H1 (cell line): ENCODE measurements at regions not wholly inside any gene's neighbourhood (a gene's known extent, or its start where the extent isn't known, plus 50 kb on each side); places are given as distances from the start of the nearest gene placed in this dataset.

Source experiments
- CTCF ChIA-PET: fragments of 300-600 bp; sonication (Branson Sonifier 250); formaldehyde crosslinking; loops from one replicate; lab custom pipeline; 2021; ENCODE audit not compliant: partially characterized antibody; lab: Charles Lee
- POLR2A ChIA-PET: fragments of 300-600 bp; sonication (Branson Sonifier 250); formaldehyde crosslinking; loops from one replicate; lab custom pipeline; 2021; ENCODE audit warnings: inconsistent platforms; ENCODE audit not compliant: partially characterized antibody; lab: Charles Lee
- DNase-seq, 2 experiments: peaks; one replicate each; pipeline versions ENCODE4 v3.0.0 to v3.0.0-alpha.2; 2010 to 2022; ENCODE audit warnings: low spot score in 2 of 2, low read depth in 1 of 2, mixed read lengths in 1 of 2
- FAIRE-seq: peaks from 2 replicates; lab custom pipeline; 2011; peaks lifted over from hg19 to GRCh38; lab: Jason Lieb, UNC
- H2AFZ ChIP-seq: 2 replicates; pipeline ENCODE4 v1.8.1; 2012; ENCODE audit warnings: low read length, inconsistent platforms
- H2AK5ac ChIP-seq: 2 replicates; pipeline ENCODE4 v1.6.1; 2013; ENCODE audit warnings: low read depth, low read length
- H2BK120ac ChIP-seq: replicated peaks from 2 replicates; pipeline ENCODE3; 2013; ENCODE audit warnings: low read depth, low read length, inconsistent platforms
- H2BK12ac ChIP-seq: 2 replicates; pipeline ENCODE4 v1.6.1; 2013; ENCODE audit warnings: low read depth, low read length
- H2BK15ac ChIP-seq: 2 replicates; pipeline ENCODE4 v1.6.1; 2013; ENCODE audit warnings: low read length
- H2BK20ac ChIP-seq: 2 replicates; pipeline ENCODE4 v1.6.1; 2013; ENCODE audit warnings: low read length
- H2BK5ac ChIP-seq: 2 replicates; pipeline ENCODE4 v1.6.1; 2013; ENCODE audit warnings: low read depth, low read length
- H3K14ac ChIP-seq: 2 replicates; pipeline ENCODE4 v1.6.1; 2013; ENCODE audit warnings: inconsistent platforms; ENCODE audit not compliant: insufficient read length
- H3K18ac ChIP-seq: 2 replicates; pipeline ENCODE4 v1.6.1; 2013; ENCODE audit warnings: low read length; ENCODE audit errors: extremely low read depth
- H3K23ac ChIP-seq: 2 replicates; pipeline ENCODE4 v1.6.1; 2013; ENCODE audit warnings: inconsistent platforms; ENCODE audit not compliant: insufficient read length
- H3K23me2 ChIP-seq: 2 replicates; pipeline ENCODE4 v1.6.1; 2013; ENCODE audit warnings: low read depth, low read length
- H3K27ac ChIP-seq: 2 replicates; pipeline ENCODE4 v1.6.1; 2011; ENCODE audit warnings: low read depth, low read length, inconsistent platforms
- H3K27me3 ChIP-seq, 4 experiments: replicated peaks in 1 of 4; 1 replicate in 1 of 4; 2 replicates in 3 of 4; pipeline versions ENCODE4 v1.6.1 to v1.8.1; 2011 to 2013; ENCODE audit warnings: low read length in 3 of 4, mild to moderate bottlenecking in 3 of 4, inconsistent platforms in 2 of 4, mixed read lengths in 2 of 4, moderate library complexity in 1 of 4; ENCODE audit not compliant: control insufficient read depth in 3 of 4, insufficient read depth in 3 of 4; ENCODE audit errors: extremely low read depth in 1 of 4
- H3K36me3 ChIP-seq, 4 experiments: 2 replicates each; pipeline versions ENCODE4 v1.6.1 to v1.8.1; 2011 to 2013; ENCODE audit warnings: mild to moderate bottlenecking in 4 of 4, low read length in 3 of 4, moderate library complexity in 2 of 4, control low read depth in 1 of 4, inconsistent platforms in 1 of 4; ENCODE audit not compliant: insufficient read depth in 4 of 4, control insufficient read depth in 2 of 4
- H3K4ac ChIP-seq: replicated peaks from 2 replicates; pipeline ENCODE3; 2013; ENCODE audit warnings: low read length, low read depth, mixed read lengths, inconsistent platforms; ENCODE audit not compliant: insufficient read length
- H3K4me1 ChIP-seq, 4 experiments: replicated peaks in 1 of 4; 1 replicate in 1 of 4; 2 replicates in 3 of 4; pipeline versions ENCODE4 v1.6.1 to v1.8.1; 2011 to 2013; ENCODE audit warnings: low read length in 3 of 4, inconsistent platforms in 2 of 4, mixed read lengths in 1 of 4; ENCODE audit not compliant: insufficient read depth in 4 of 4, control insufficient read depth in 3 of 4
- H3K4me2 ChIP-seq, 2 experiments: 2 replicates each; pipeline versions ENCODE4 v1.6.1 to v1.8.1; 2011 to 2013; ENCODE audit warnings: low read depth in 2 of 2, low read length in 2 of 2, control low read depth in 1 of 2, inconsistent platforms in 1 of 2, mild to moderate bottlenecking in 1 of 2; ENCODE audit not compliant: insufficient read depth in 1 of 2
- H3K4me3 ChIP-seq, 4 experiments: fragments of 200-600, 300-600 bp in 1 of 4; sonication (generic), shearing (Covaris generic), sonication (Bioruptor Twin) in 1 of 4; 2 replicates each; pipeline versions ENCODE4 v1.5.1 to v1.8.1; 2011 to 2016; ENCODE audit warnings: low read length in 4 of 4, low read depth in 3 of 4, control low read depth in 2 of 4, inconsistent platforms in 2 of 4, mild to moderate bottlenecking in 2 of 4, mixed read lengths in 1 of 4, moderate library complexity in 1 of 4; ENCODE audit not compliant: insufficient read depth in 2 of 4; ENCODE audit errors: extremely low read depth in 1 of 4
- H3K56ac ChIP-seq: replicated peaks from 2 replicates; pipeline ENCODE3; 2013; ENCODE audit warnings: low read depth, mild to moderate bottlenecking, mixed read lengths, low read length, inconsistent platforms; ENCODE audit not compliant: insufficient read length
- H3K79me1 ChIP-seq: 2 replicates; pipeline ENCODE4 v1.6.1; 2013; ENCODE audit warnings: low read depth, low read length, control low read depth
- H3K79me2 ChIP-seq, 2 experiments: 2 replicates each; pipeline versions ENCODE4 v1.6.1 to v1.8.1; 2012 to 2013; ENCODE audit warnings: low read length in 2 of 2, mild to moderate bottlenecking in 2 of 2, inconsistent platforms in 1 of 2; ENCODE audit not compliant: insufficient read depth in 2 of 2, control insufficient read depth in 1 of 2
- H3K9ac ChIP-seq, 4 experiments: replicated peaks in 1 of 4; 1 replicate in 1 of 4; 2 replicates in 3 of 4; pipeline versions ENCODE4 v1.6.1 to v1.8.1; 2011 to 2013; ENCODE audit warnings: low read depth in 3 of 4, low read length in 3 of 4, control low read depth in 2 of 4, mild to moderate bottlenecking in 2 of 4, moderate library complexity in 2 of 4, inconsistent platforms in 1 of 4; ENCODE audit errors: extremely low read depth in 1 of 4
- H3K9me3 ChIP-seq, 2 experiments: 2 replicates each; pipeline versions ENCODE4 v1.6.1 to v1.8.1; 2012 to 2013; ENCODE audit warnings: mild to moderate bottlenecking in 2 of 2, moderate library complexity in 2 of 2, control low read depth in 1 of 2, inconsistent platforms in 1 of 2, low read depth in 1 of 2, low read length in 1 of 2, mixed read lengths in 1 of 2; ENCODE audit not compliant: insufficient read depth in 2 of 2
- H4K20me1 ChIP-seq, 2 experiments: replicated peaks in 1 of 2; 2 replicates each; pipeline versions ENCODE3 to v1.8.1; 2011 to 2013; ENCODE audit warnings: inconsistent platforms in 2 of 2, low read length in 2 of 2, mild to moderate bottlenecking in 1 of 2; ENCODE audit not compliant: insufficient read depth in 2 of 2, control insufficient read depth in 1 of 2
- H4K5ac ChIP-seq: 2 replicates; pipeline ENCODE4 v1.6.1; 2013; ENCODE audit warnings: low read length, low read depth, mixed read lengths, inconsistent platforms; ENCODE audit not compliant: insufficient read length
- H4K8ac ChIP-seq: 2 replicates; pipeline ENCODE4 v1.8.0; 2013; ENCODE audit warnings: mild to moderate bottlenecking, moderate library complexity, low read length, inconsistent platforms; ENCODE audit not compliant: insufficient read depth; ENCODE audit errors: extremely low read depth
- H4K91ac ChIP-seq: replicated peaks from 2 replicates; pipeline ENCODE3; 2013; ENCODE audit warnings: low read length, mixed read lengths, inconsistent platforms; ENCODE audit not compliant: insufficient read length
- BCL11A ChIP-seq, 2 experiments: IDR thresholded peaks; one replicate each; pipeline ENCODE4 v1.6.1; 2011; ENCODE audit warnings: low read depth in 2 of 2, low read length in 2 of 2, mild to moderate bottlenecking in 2 of 2
- CHD1 ChIP-seq: IDR thresholded peaks from 2 replicates; pipeline ENCODE4 v1.6.1; 2012; ENCODE audit warnings: low read depth, low read length, improper control_type of control experiment
- HDAC2 ChIP-seq, 2 experiments: fragments of 300-600 bp in 1 of 2; sonication (generic) in 1 of 2; IDR thresholded peaks; 2 replicates each; pipeline ENCODE4 v1.6.1; 2011 to 2012; ENCODE audit warnings: low read depth in 2 of 2, low read length in 2 of 2, mild to moderate bottlenecking in 2 of 2, moderate library complexity in 2 of 2, borderline replicate concordance in 1 of 2, inconsistent platforms in 1 of 2
- MAFK ChIP-seq: IDR thresholded peaks from 2 replicates; pipeline ENCODE4 v1.6.1; 2012; ENCODE audit warnings: low read depth, mild to moderate bottlenecking, improper control_type of control experiment, low read length
- RAD21 ChIP-seq, 2 experiments: IDR thresholded peaks in 1 of 2; conservative IDR thresholded peaks in 1 of 2; 2 replicates each; pipeline ENCODE4 v1.6.1; 2011; ENCODE audit warnings: low read depth in 2 of 2, low read length in 2 of 2, improper control_type of control experiment in 1 of 2, inconsistent platforms in 1 of 2, mild to moderate bottlenecking in 1 of 2, moderate library complexity in 1 of 2
- SIN3A ChIP-seq, 2 experiments: IDR thresholded peaks in 1 of 2; conservative IDR thresholded peaks in 1 of 2; 2 replicates each; pipeline ENCODE4 v1.6.1; 2011 to 2012; ENCODE audit warnings: low read length in 2 of 2, improper control_type of control experiment in 1 of 2, low read depth in 1 of 2, mild to moderate bottlenecking in 1 of 2
- SIRT6 ChIP-seq: IDR thresholded peaks from one replicate; pipeline ENCODE4 v1.7.1; 2012; ENCODE audit warnings: low read length, inconsistent platforms

DNA sequence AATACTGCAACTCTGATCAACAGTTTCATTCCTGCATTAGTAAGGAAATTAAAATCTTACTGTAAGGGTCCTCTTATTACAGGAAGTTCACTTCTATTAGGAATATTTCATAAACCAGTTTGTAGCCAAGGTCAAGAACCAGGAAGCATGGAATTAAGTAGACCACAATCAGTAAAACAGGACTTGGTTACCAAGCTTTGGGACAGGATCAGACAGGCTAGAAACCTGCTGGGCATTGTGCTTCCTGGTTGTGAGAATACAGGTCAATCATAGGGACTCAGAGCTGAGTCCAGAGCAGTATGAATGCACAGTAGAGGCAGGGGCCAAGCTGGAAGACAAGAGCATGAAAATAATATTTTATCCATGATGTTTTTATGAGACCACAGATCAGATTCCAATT, 248.0 kb downstream of the IKZF2 start:
- Histone ChIP-seq H2BK12ac (no peak overlapping the region), H4K91ac (no peak overlapping the region), H3K56ac (no peak overlapping the region), H3K27me3 (no peaks in the 10 kb centered on the region), H2AK5ac (no peak overlapping the region), H3K4me1 (no peaks in the 10 kb centered on the region), H2BK120ac (no peak overlapping the region), H4K20me1 (no peaks in the 10 kb centered on the region), H4K8ac (no peak overlapping the region), H3K4me3 (no peak overlapping the region), H3K36me3 (no peaks in the 10 kb centered on the region), H4K5ac (no peak overlapping the region), H3K79me2 (no peaks in the 10 kb centered on the region), H2BK5ac (no peak overlapping the region), H3K23ac (no peak overlapping the region), H2AFZ (no peak overlapping the region), H3K9ac (no peak overlapping the region), H2BK20ac (no peak overlapping the region), H3K9me3 (no peaks in the 10 kb centered on the region), H3K14ac (no peak overlapping the region), H3K4me2 (no peak overlapping the region), H3K4ac (no peak overlapping the region), H3K18ac (no peak overlapping the region), H3K79me1 (no peaks in the 10 kb centered on the region), H3K23me2 (no peaks in the 10 kb centered on the region), H3K27ac (no peak overlapping the region), H2BK15ac (no peak overlapping the region)
- FAIRE-seq, result no peak
- POLR2A ChIA-PET, result no interaction called here
- CTCF ChIA-PET, result interaction anchor here (2.3 kb wide), 1 partner anchor 11 kb away, joined by 10 read pairs; no protein-coding TSS in a partner anchor
- no peak for DNase-seq
- TF ChIP-seq CHD1 (no peak), SIN3A (conservative IDR thresholded peaks at IDR 0.05 in 1 of 2, IDR thresholded peaks at IDR 0.05 in 1 of 2; ENCODE audit: low read depth in 1 of 2, low read length in 2 of 2) (no peak), HDAC2 (IDR thresholded peaks at IDR 0.05; ENCODE audit: borderline replicate concordance in 1 of 2, low read depth in 2 of 2, low read length in 2 of 2) (no peak), SIRT6 (no peak), MAFK (no peak), BCL11A (IDR thresholded peaks at IDR 0.05; ENCODE audit: low read depth in 2 of 2, low read length in 2 of 2) (no peak), RAD21 (IDR thresholded peaks at IDR 0.05 in 1 of 2, conservative IDR thresholded peaks at IDR 0.05 in 1 of 2; ENCODE audit: low read depth in 2 of 2, low read length in 2 of 2) (no peak)
